GM13977 (cell line): ENCODE measurements at regions not wholly inside any gene's neighbourhood (a gene's known extent, or its start where the extent isn't known, plus 50 kb on each side); places are given as distances from the start of the nearest gene placed in this dataset.

ENCODE experiments used
- DNase-seq: peaks from one replicate; pipeline ENCODE4 v3.0.0; 2012; ENCODE audit warnings: low spot score
- CTCF ChIP-seq: IDR thresholded peaks from 2 replicates; pipeline ENCODE4 v1.5.1; 2012; ENCODE audit warnings: mild to moderate bottlenecking, control low read depth; ENCODE audit not compliant: insufficient read depth; ENCODE audit errors: extremely low read depth, missing control alignments
- in situ Hi-C: fragments of 300-500 bp; cut with MboI; formaldehyde crosslinking; loops from one replicate; pipeline ENCODE4 v1.12.0; 2022; ENCODE audit warnings: low sequenced_read_pairs, low pct_unique_long_range_greater_than_20kb, mixed read lengths, inconsistent platforms; ENCODE audit not compliant: unreplicated experiment

GRCh38 chr10:7015457-7015856, 395.4 kb downstream of the SFMBT2 start:
- no peak for DNase-seq
- in situ Hi-C loops = no loop called here
- no peak for TF ChIP-seq CTCF

- TF ChIP-seq CTCF = no peak
- in situ Hi-C loops = no loop called here
- no peak for DNase-seq
Measured at GRCh38 chr10:7014721-7015120, 396.1 kb downstream of the SFMBT2 start.

- TF ChIP-seq CTCF = no peak
- in situ Hi-C loops = no loop called here
- no peak for DNase-seq
Measured at GRCh38 chr10:7011994-7012393, 398.8 kb downstream of the SFMBT2 start.

GRCh38 chr10:7008645-7009044, 402.2 kb downstream of the SFMBT2 start:
- TF ChIP-seq CTCF = no peak
- in situ Hi-C loops = no loop called here
- DNase-seq = no peak

- DNase-seq = no peak
- TF ChIP-seq CTCF = no peak
- in situ Hi-C loops = no loop called here
Measured at GRCh38 chr10:7007600-7008190, 403.1 kb downstream of the SFMBT2 start.

- in situ Hi-C loops = no loop called here
- no peak for TF ChIP-seq CTCF
- DNase-seq = no peak
Measured at GRCh38 chr10:7006566-7006965, 404.3 kb downstream of the SFMBT2 start.

- in situ Hi-C loops = no loop called here
- DNase-seq = no peak
- no peak for TF ChIP-seq CTCF
Measured at GRCh38 chr10:7003831-7004395, 406.9 kb downstream of the SFMBT2 start.
